Colonic mucosa (tissue), 4 donors: ENCODE measurements at regions not wholly inside any gene's neighbourhood (a gene's known extent, or its start where the extent isn't known, plus 50 kb on each side); places are given as distances from the start of the nearest gene placed in this dataset.
"Not testable (repeated sequence)": the region's sequence is repeated elsewhere in the genome, so short reads cannot be mapped to it uniquely, and the experiment has no call there.

Source experiments
- DNase-seq: peaks from one replicate; pipeline ENCODE4 v3.0.0-alpha.2; 2020
- H3K27ac ChIP-seq: fragments of 200-600 bp; one replicate; pipeline ENCODE4 v1.8.0; 2021
- H3K27me3 ChIP-seq: fragments of 200-600 bp; one replicate; pipeline ENCODE4 v1.8.0; 2021
- H3K36me3 ChIP-seq: fragments of 200-600 bp; one replicate; pipeline ENCODE4 v1.8.0; 2021
- H3K4me1 ChIP-seq: fragments of 200-600 bp; one replicate; pipeline ENCODE4 v1.8.0; 2021; ENCODE audit warnings: mild to moderate bottlenecking
- H3K4me3 ChIP-seq: fragments of 200-600 bp; one replicate; pipeline ENCODE4 v1.8.0; 2021
- H3K9ac ChIP-seq, 2 donors: one replicate each; pipeline ENCODE4 v1.7.0; 2013; ENCODE audit warnings: control low read depth in 2 of 2, low read depth in 2 of 2, low read length in 2 of 2
- H3K9me3 ChIP-seq: fragments of 200-600 bp; one replicate; pipeline ENCODE4 v1.8.0; 2021
- CTCF ChIP-seq: fragments of 200-600 bp; IDR thresholded peaks from one replicate; pipeline ENCODE4 v1.8.0; 2022; ENCODE audit warnings: antibody characterized with exemption, mild to moderate bottlenecking
- intact Hi-C: fragments of 100-400 bp; cut with DNase I; formaldehyde crosslinking; loops from one replicate; pipeline ENCODE4 v1.14.1; 2022
- donor health status: healthy.
- donor health status: DM: no; HTN: no; CAD: no.
- donor health status: DM: no; HTN: no; CAD: no.

- intact Hi-C loops, result no loop called here
- DNase-seq, result no peak
- no peak overlapping the region for H3K27ac ChIP-seq
- no peaks in the 10 kb centered on the region for H3K4me1 ChIP-seq
- no peak overlapping the region for H3K4me3 ChIP-seq
- H3K9me3 ChIP-seq, result no peaks in the 10 kb centered on the region
- no peaks in the 10 kb centered on the region for H3K36me3 ChIP-seq
- no peak overlapping the region for H3K9ac ChIP-seq
- no peaks in the 10 kb centered on the region for H3K27me3 ChIP-seq
- no peak for TF ChIP-seq CTCF
These were observed 196.8 kb upstream of the PTPRZ1 start for GRCh38 chr7:121676168-121676567.

- intact Hi-C loops, H3K9ac ChIP-seq, H3K4me3 ChIP-seq, H3K9me3 ChIP-seq, H3K27ac ChIP-seq, DNase-seq, H3K36me3 ChIP-seq, H3K4me1 ChIP-seq, H3K27me3 ChIP-seq: not testable (repeated sequence)
These were observed 198.5 kb upstream of the PTPRZ1 start for GRCh38 chr7:121674455-121674854.

GRCh38 chr7:121669144-121669543 lies 203.8 kb upstream of the PTPRZ1 start:
- intact Hi-C loops, result no loop called here

GRCh38 chr7:121666306-121666705 lies 206.7 kb upstream of the PTPRZ1 start:
- no peaks in the 10 kb centered on the region for H3K27me3 ChIP-seq
- DNase-seq, result no peak

More at GRCh38 chr7:121669144-121669543, 203.8 kb upstream of the PTPRZ1 start:
- no peak for TF ChIP-seq CTCF
- no peak for DNase-seq
- Histone ChIP-seq H3K4me3 (no peak overlapping the region), H3K4me1 (no peaks in the 10 kb centered on the region), H3K9ac (no peak overlapping the region), H3K27me3 (no peaks in the 10 kb centered on the region), H3K36me3 (no peaks in the 10 kb centered on the region), H3K9me3 (no peaks in the 10 kb centered on the region), H3K27ac (no peak overlapping the region)

GRCh38 chr7:121643320-121643719 lies 229.6 kb upstream of the PTPRZ1 start:
- no peak overlapping the region for H3K27ac ChIP-seq
- TF ChIP-seq CTCF, result no peak
- no peak overlapping the region for H3K4me3 ChIP-seq
- no peaks in the 10 kb centered on the region for H3K36me3 ChIP-seq
- H3K9ac ChIP-seq, result no peak overlapping the region
- H3K27me3 ChIP-seq, result no peaks in the 10 kb centered on the region
- no peaks in the 10 kb centered on the region for H3K9me3 ChIP-seq
- no peaks in the 10 kb centered on the region for H3K4me1 ChIP-seq
- DNase-seq, result no peak
- intact Hi-C loops, result no loop called here

More at GRCh38 chr7:121666306-121666705, 206.7 kb upstream of the PTPRZ1 start:
- no peak for TF ChIP-seq CTCF
- no peak overlapping the region for H3K27ac ChIP-seq
- H3K4me3 ChIP-seq, result no peak overlapping the region
- no peaks in the 10 kb centered on the region for H3K9me3 ChIP-seq
- H3K4me1 ChIP-seq, result no peaks in the 10 kb centered on the region
- H3K36me3 ChIP-seq, result no peaks in the 10 kb centered on the region
- intact Hi-C loops, result no loop called here
- H3K9ac ChIP-seq, result no peak overlapping the region

- intact Hi-C loops, result no loop called here
- H3K36me3 ChIP-seq, result no peaks in the 10 kb centered on the region
- H3K9ac ChIP-seq, result no peak overlapping the region
- H3K27ac ChIP-seq, result no peak overlapping the region
- H3K4me1 ChIP-seq, result no peaks in the 10 kb centered on the region
- H3K4me3 ChIP-seq, result no peak overlapping the region
- no peak for TF ChIP-seq CTCF
- H3K27me3 ChIP-seq, result no peaks in the 10 kb centered on the region
- no peaks in the 10 kb centered on the region for H3K9me3 ChIP-seq
- DNase-seq, result no peak
These were observed 233.3 kb upstream of the PTPRZ1 start for GRCh38 chr7:121639705-121640104.
